IPS-15b (cell line): ENCODE measurements at regions not wholly inside any gene's neighbourhood (a gene's known extent, or its start where the extent isn't known, plus 50 kb on each side); places are given as distances from the start of the nearest gene placed in this dataset.

Experiments used
- H3K27me3 ChIP-seq: one replicate; pipeline ENCODE4 v1.6.1; 2013; ENCODE audit warnings: low read length; ENCODE audit not compliant: control insufficient read depth, insufficient read depth
- H3K36me3 ChIP-seq: one replicate; pipeline ENCODE4 v1.6.1; 2013; ENCODE audit warnings: low read length; ENCODE audit not compliant: control insufficient read depth, insufficient read depth
- H3K4me1 ChIP-seq: one replicate; pipeline ENCODE4 v1.6.1; 2013; ENCODE audit warnings: mild to moderate bottlenecking, low read length; ENCODE audit not compliant: control insufficient read depth, insufficient read depth
- H3K4me3 ChIP-seq: one replicate; pipeline ENCODE4 v1.5.1; 2013; ENCODE audit warnings: low read depth, low read length
- H3K9ac ChIP-seq: one replicate; pipeline ENCODE4 v1.6.1; 2013; ENCODE audit warnings: low read depth, mild to moderate bottlenecking, low read length
- H3K9me3 ChIP-seq: one replicate; pipeline ENCODE4 v1.6.1; 2013; ENCODE audit warnings: mild to moderate bottlenecking, low read length; ENCODE audit not compliant: control insufficient read depth, insufficient read depth

- Histone ChIP-seq H3K9ac (no peak overlapping the region), H3K36me3 (no peaks in the 10 kb centered on the region), H3K4me1 (no peaks in the 10 kb centered on the region), H3K27me3 (no peaks in the 10 kb centered on the region), H3K9me3 (no peaks in the 10 kb centered on the region), H3K4me3 (no peak overlapping the region)
Observed at GRCh38 chr12:25058012-25058411, 109.1 kb upstream of the BCAT1 start.

GRCh38 chr12:25056486-25057130, 107.7 kb upstream of the BCAT1 start:
- H3K27me3 ChIP-seq: no peaks in the 10 kb centered on the region
- H3K4me3 ChIP-seq: no peak overlapping the region
- no peak overlapping the region for H3K9ac ChIP-seq
- H3K9me3 ChIP-seq: no peaks in the 10 kb centered on the region
- H3K4me1 ChIP-seq: peaks cover 3% of the 10 kb centered on the region
- H3K36me3 ChIP-seq: no peaks in the 10 kb centered on the region

DNA sequence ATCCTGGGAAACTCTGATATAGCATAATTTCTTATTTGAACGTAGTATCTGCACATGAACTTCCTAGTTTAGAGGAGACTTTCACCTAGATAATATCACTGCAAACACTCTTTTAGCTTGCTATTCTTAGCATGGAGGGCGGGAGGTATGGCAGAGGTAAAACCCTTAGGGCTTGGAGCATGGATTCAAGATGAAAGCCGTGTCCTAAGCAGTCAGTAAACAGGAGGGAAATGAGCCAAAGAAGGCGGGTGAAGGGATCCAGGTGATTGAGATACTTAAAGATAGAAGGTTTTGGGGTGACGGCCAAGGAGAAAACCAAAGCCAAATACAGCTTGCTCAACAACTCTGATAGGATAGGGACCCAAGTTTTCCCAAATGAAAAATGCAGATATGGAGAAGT, 107.1 kb upstream of the BCAT1 start:
- Histone ChIP-seq H3K36me3 (no peaks in the 10 kb centered on the region), H3K27me3 (no peaks in the 10 kb centered on the region), H3K9me3 (no peaks in the 10 kb centered on the region), H3K9ac (no peak overlapping the region), H3K4me1 (peaks cover 3% of the 10 kb centered on the region), H3K4me3 (no peak overlapping the region)

DNA sequence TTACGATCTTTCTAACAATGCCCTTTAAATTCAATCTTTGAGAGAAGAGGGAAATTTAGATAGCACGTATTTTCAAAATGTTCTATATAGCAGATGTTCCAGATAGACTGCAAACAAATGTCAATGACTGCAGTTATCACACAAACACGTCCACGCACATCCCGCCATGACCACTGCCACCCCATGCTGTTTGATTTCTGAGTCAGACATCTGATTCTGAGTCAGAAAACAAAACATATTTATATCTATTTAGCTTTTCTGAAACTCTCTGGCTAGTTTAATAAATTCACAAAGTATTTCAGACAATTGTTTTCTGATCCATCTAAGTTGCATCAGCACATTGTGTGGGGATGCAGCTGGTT, 105.9 kb upstream of the BCAT1 start:
- no peaks in the 10 kb centered on the region for H3K36me3 ChIP-seq
- no peaks in the 10 kb centered on the region for H3K9me3 ChIP-seq
- H3K4me3 ChIP-seq: no peak overlapping the region
- H3K27me3 ChIP-seq: no peaks in the 10 kb centered on the region
- peaks cover 3% of the 10 kb centered on the region for H3K4me1 ChIP-seq
- no peak overlapping the region for H3K9ac ChIP-seq

DNA sequence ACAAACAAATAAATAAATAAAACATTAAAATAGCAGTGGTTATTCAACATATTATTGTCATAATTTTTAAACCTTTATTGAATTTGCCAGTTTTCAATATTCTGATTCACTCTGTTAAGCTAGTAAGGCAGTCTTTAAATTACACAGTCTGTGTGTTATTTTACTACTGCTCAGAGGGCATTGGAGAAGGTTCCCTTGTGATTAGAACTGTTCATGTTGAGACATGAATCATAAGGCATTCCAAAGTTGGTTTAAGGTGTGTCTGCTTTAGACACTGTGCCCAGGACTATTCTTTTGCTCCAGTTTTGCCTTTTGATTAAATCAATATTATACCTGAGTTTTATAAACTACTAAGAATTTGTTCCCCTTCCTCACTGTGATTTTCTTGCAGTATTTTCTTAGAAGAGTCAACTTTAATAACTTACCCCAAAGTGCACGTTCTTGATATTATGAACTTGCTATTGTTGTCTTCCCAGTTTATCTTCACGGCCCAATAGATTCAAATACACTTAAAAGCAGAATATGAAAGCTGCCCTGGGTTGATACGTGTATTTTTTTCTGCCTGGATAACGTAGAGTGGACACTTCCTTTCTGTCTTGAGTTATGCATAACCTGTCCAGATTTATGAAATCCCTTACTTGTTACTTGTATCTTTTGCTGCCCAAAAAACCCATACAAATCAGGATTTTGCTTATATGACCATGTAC, 105.3 kb upstream of the BCAT1 start:
- H3K4me1 ChIP-seq: peaks cover 3% of the 10 kb centered on the region
- no peak overlapping the region for H3K9ac ChIP-seq
- H3K4me3 ChIP-seq: no peak overlapping the region
- no peaks in the 10 kb centered on the region for H3K36me3 ChIP-seq
- no peaks in the 10 kb centered on the region for H3K27me3 ChIP-seq
- no peaks in the 10 kb centered on the region for H3K9me3 ChIP-seq

- Histone ChIP-seq H3K9me3 (no peaks in the 10 kb centered on the region), H3K4me1 (peaks cover 3% of the 10 kb centered on the region), H3K9ac (no peak overlapping the region), H3K36me3 (no peaks in the 10 kb centered on the region), H3K4me3 (no peak overlapping the region), H3K27me3 (no peaks in the 10 kb centered on the region)
Observed at GRCh38 chr12:25052914-25053211, 104.0 kb upstream of the BCAT1 start.

DNA sequence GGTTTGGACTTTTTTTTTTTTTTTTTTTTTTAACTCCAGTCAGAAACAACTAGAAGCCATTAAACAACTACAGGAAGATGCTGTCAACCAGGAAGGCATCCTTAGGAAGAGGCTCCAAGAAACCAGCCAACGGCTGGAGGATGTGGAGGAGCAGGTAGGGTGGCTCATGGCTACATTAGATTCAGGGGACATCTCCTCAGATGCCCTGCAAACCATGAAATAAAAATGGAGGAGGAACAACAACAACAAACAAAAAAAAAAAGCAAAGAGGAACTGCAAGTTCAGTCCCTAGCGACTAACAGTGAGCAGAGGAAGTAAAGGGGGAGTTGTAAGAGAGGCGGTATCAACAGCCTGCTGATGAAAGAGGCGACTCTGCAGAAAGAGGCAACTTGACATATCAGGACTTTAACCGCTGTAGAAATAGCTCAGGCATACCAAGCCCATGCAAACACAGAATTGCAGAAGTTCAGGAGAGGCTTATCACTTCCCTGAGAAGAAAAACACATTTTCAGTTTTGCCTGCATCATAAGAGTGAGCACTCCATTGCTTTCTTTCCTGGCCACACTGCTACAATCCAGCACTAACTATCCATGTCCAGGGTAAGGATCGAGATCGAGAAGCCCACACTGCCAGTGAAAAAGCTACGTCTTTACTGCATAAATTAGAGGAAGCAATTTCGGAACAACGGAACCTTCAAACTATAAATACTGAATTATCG, 103.5 kb upstream of the BCAT1 start:
- Histone ChIP-seq H3K27me3 (no peaks in the 10 kb centered on the region), H3K9ac (no peak overlapping the region), H3K4me3 (no peak overlapping the region), H3K36me3 (no peaks in the 10 kb centered on the region), H3K9me3 (no peaks in the 10 kb centered on the region), H3K4me1 (peaks cover 3% of the 10 kb centered on the region)

GRCh38 chr12:25051656-25052195, 102.8 kb upstream of the BCAT1 start:
- Histone ChIP-seq H3K27me3 (no peaks in the 10 kb centered on the region), H3K9me3 (no peaks in the 10 kb centered on the region), H3K36me3 (no peaks in the 10 kb centered on the region), H3K4me1 (peaks cover 3% of the 10 kb centered on the region), H3K9ac (no peak overlapping the region), H3K4me3 (no peak overlapping the region)

- no peak overlapping the region for H3K4me3 ChIP-seq
Observed at GRCh38 chr12:25051171-25051570, 102.3 kb upstream of the BCAT1 start.

GRCh38 chr12:25045869-25046268, 97.0 kb upstream of the BCAT1 start:
- Histone ChIP-seq H3K36me3 (no peaks in the 10 kb centered on the region), H3K9ac (no peak overlapping the region), H3K27me3 (no peaks in the 10 kb centered on the region), H3K9me3 (no peaks in the 10 kb centered on the region), H3K4me1 (no peaks in the 10 kb centered on the region), H3K4me3 (no peak overlapping the region)

More at GRCh38 chr12:25051171-25051570, 102.3 kb upstream of the BCAT1 start:
- Histone ChIP-seq H3K9ac (no peak overlapping the region), H3K4me1 (peaks cover 3% of the 10 kb centered on the region), H3K27me3 (no peaks in the 10 kb centered on the region), H3K36me3 (no peaks in the 10 kb centered on the region), H3K9me3 (no peaks in the 10 kb centered on the region)

- no peaks in the 10 kb centered on the region for H3K36me3 ChIP-seq
Observed at GRCh38 chr12:25041006-25041741, 92.3 kb upstream of the BCAT1 start.

More at GRCh38 chr12:25041006-25041741, 92.3 kb upstream of the BCAT1 start:
- no peak overlapping the region for H3K4me3 ChIP-seq
- H3K27me3 ChIP-seq: no peaks in the 10 kb centered on the region
- no peaks in the 10 kb centered on the region for H3K9me3 ChIP-seq
- H3K9ac ChIP-seq: no peak overlapping the region
- no peaks in the 10 kb centered on the region for H3K4me1 ChIP-seq
